Hepatocyte (in vitro differentiated cells): ENCODE measurements at regions not wholly inside any gene's neighbourhood (a gene's known extent, or its start where the extent isn't known, plus 50 kb on each side); places are given as distances from the start of the nearest gene placed in this dataset.

Experiments
- CTCF ChIP-seq: fragments of 200-600 bp; sonication (generic); IDR thresholded peaks from 2 replicates; pipeline ENCODE4 v1.5.1; 2016; ENCODE audit warnings: antibody characterized with exemption, mild to moderate bottlenecking; ENCODE audit not compliant: poor library complexity
- EZH2 ChIP-seq: fragments of 200-600 bp; sonication (generic); IDR thresholded peaks from 2 replicates; pipeline ENCODE4 v1.6.1; 2016; ENCODE audit warnings: antibody characterized with exemption, mild to moderate bottlenecking, borderline replicate concordance
- EZH2phosphoT487 ChIP-seq: fragments of 200-600 bp; sonication (generic); IDR thresholded peaks from one replicate; pipeline ENCODE4 v1.6.1; 2018; ENCODE audit warnings: antibody characterized with exemption, mild to moderate bottlenecking, low read depth, moderate library complexity; ENCODE audit not compliant: unreplicated experiment, severe bottlenecking

GRCh38 chr11:37963440-37963839 lies 1365.4 kb upstream of the RAG2 start:
- TF ChIP-seq CTCF (no peak), EZH2 (no peak), EZH2phosphoT487 (no peak)
